Right kidney (tissue), 1 donor: ENCODE measurements at regions not wholly inside any gene's neighbourhood (a gene's known extent, or its start where the extent isn't known, plus 50 kb on each side); places are given as distances from the start of the nearest gene placed in this dataset.
A peak's percentile ranks its signal among the peaks of the same experiment; 100 is the strongest.
"Not testable (repeated sequence)": the region's sequence is repeated elsewhere in the genome, so short reads cannot be mapped to it uniquely, and the experiment has no call there.

Experiments
- DNase-seq: peaks from one replicate; pipeline ENCODE4 v3.0.0-alpha.2; 2016

- DNase-seq, result no peak
These were observed 57.2 kb downstream of the BMP15 start for GRCh38 chrX:50967736-50968135.

GRCh38 chrX:50968871-50969635 lies 58.5 kb downstream of the BMP15 start:
- not testable (repeated sequence) for DNase-seq

- no peak for DNase-seq
These were observed 60.9 kb downstream of the BMP15 start for GRCh38 chrX:50971395-50971794.

GRCh38 chrX:50973199-50973598 lies 62.7 kb downstream of the BMP15 start:
- DNase-seq, result no peak

GRCh38 chrX:50978920-50979682 lies 68.6 kb downstream of the BMP15 start:
- no peak for DNase-seq

GRCh38 chrX:50980251-50980650 lies 69.7 kb downstream of the BMP15 start:
- no peak for DNase-seq

- no peak for DNase-seq
These were observed 78.1 kb downstream of the BMP15 start for GRCh38 chrX:50988649-50989048.

GRCh38 chrX:50996930-50997329 lies 86.4 kb downstream of the BMP15 start:
- no peak for DNase-seq

- DNase-seq, result not testable (repeated sequence)
These were observed 89.8 kb downstream of the BMP15 start for GRCh38 chrX:51000384-51000783.

- not testable (repeated sequence) for DNase-seq
These were observed 91.4 kb downstream of the BMP15 start for GRCh38 chrX:51001733-51002632.

- DNase-seq, result no peak
These were observed 95.5 kb downstream of the BMP15 start for GRCh38 chrX:51006064-51006463.

- DNase-seq, result no peak
These were observed 113.7 kb downstream of the BMP15 start for GRCh38 chrX:51024106-51024696.

- no peak for DNase-seq
These were observed 116.3 kb downstream of the BMP15 start for GRCh38 chrX:51026862-51027261.

GRCh38 chrX:51035746-51036145 lies 125.2 kb downstream of the BMP15 start:
- no peak for DNase-seq

- DNase-seq, result no peak
These were observed 137.4 kb downstream of the BMP15 start for GRCh38 chrX:51047950-51048349.

- no peak for DNase-seq
These were observed 143.2 kb downstream of the BMP15 start for GRCh38 chrX:51053741-51054140.

GRCh38 chrX:51098046-51098445 lies 187.5 kb downstream of the BMP15 start:
- DNase-seq, result no peak

- not testable (repeated sequence) for DNase-seq
These were observed 208.8 kb downstream of the BMP15 start for GRCh38 chrX:51119058-51119926.

- not testable (repeated sequence) for DNase-seq
These were observed 206.9 kb upstream of the NUDT10 start for GRCh38 chrX:51125743-51126142.

- DNase-seq, result peak; percentile 2
These were observed 187.7 kb upstream of the NUDT10 start for GRCh38 chrX:51144828-51145442.

GRCh38 chrX:51148848-51149247 lies 183.8 kb upstream of the NUDT10 start:
- peak; percentile 4 for DNase-seq
